ENCODE measurements at regions not wholly inside any gene's neighbourhood (a gene's known extent, or its start where the extent isn't known, plus 50 kb on each side); places are given as distances from the start of the nearest gene placed in this dataset.
"Not testable (repeated sequence)": the region's sequence is repeated elsewhere in the genome, so short reads cannot be mapped to it uniquely, and the experiment has no call there.

GRCh38 chr10:29714096-29714874 lies 79.5 kb upstream of the SVIL start:
- peak; percentile 41 for DNase-seq

- DNase-seq = no peak
These were observed 78.7 kb upstream of the SVIL start for GRCh38 chr10:29713450-29713849.

GRCh38 chr10:29712108-29712507 lies 77.3 kb upstream of the SVIL start:
- DNase-seq = no peak

- DNase-seq = no peak
These were observed 75.4 kb upstream of the SVIL start for GRCh38 chr10:29710128-29710527.

DNA sequence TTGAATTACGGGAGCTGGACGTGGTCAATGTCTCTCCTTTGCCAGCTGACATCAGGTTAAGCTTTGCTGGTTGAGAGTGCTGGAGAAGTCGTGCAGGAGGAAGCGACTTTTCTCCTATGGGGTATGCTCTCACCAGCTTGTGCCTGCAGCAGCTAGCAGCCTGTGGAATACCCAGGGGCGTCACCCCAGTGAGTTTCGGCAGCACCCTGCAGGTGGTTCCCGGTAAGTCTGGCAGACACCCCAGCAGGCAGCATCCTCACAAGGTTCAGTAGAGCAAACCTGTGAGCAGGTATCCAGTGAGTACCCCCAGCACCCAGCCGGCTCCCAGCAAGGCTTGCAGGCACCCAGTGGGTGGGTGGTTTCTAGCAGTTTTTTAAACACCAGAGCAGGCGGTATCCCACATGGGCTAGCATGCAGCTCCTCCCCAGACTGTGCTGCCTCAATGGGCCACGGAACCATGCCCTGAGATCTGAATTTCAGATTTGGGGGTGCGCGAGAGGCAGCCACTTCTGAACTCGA lies 74.8 kb upstream of the SVIL start:
- no peak for DNase-seq

- no peak for DNase-seq
These were observed 68.5 kb upstream of the SVIL start for GRCh38 chr10:29703271-29703670.

GRCh38 chr10:29702273-29703164 lies 67.7 kb upstream of the SVIL start:
- no peak for DNase-seq

DNA sequence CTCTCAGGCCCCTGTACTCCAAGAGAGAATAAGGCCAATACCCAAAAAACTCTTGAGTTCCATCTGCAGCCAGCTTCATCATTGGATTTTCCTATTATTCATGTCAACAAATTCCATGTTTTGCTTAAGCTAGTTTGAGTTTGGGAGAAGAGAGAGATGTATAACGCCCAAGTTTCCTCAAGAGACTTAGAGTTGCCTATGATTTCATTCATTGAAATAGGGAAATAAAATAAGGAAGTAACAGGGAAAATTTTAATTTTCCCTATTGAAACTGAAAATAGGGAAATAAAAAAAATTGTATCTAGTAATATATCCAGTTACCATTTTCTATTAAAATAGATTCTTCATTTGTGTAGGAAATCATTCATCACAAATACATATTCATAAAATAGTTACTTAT lies 66.5 kb upstream of the SVIL start:
- no peak for DNase-seq

- no peak for DNase-seq
These were observed 64.8 kb upstream of the SVIL start for GRCh38 chr10:29699621-29700020.

- no peak for DNase-seq
These were observed 64.2 kb upstream of the SVIL start for GRCh38 chr10:29698773-29699490.

DNA sequence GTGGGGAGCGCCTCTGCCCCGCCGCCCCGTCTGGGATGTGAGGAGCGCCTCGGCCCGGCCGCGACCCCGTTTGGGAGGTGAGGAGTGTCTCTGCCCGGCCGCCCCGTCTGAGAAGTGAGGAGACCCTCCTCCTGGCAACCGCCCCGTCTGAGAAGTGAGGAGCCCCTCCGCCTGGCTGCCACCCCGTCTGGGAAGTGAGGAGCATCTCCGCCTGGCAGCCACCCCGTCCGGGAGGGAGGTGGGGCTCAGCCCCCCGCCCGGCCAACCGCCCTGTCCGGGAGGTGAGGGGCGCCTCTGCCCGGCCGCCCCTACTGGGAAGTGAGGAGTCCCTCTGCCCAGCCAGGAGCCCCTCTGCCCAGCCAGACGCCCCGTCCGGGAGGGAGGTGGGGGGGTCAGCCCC lies 61.8 kb upstream of the SVIL start:
- DNase-seq = not testable (repeated sequence)

DNA sequence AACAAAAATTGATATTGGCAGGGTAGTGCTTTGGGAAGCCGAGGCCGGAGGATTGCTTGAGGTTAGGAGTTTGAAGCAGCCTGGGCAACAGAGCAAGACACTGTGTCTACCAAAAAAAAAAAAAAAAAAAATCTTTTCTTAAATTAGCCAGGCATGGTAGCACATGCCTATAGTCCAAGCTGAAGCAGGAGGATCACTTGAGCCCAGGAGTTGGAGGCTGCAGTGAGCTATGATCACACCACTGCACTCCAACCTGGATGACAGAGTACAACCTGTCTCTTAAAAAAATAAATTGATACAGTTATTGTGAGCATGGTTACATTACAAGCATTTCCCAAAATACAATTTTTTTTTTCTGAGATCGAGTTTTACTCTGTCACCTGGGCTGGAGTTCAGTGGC lies 59.4 kb upstream of the SVIL start:
- DNase-seq = no peak

- peak; percentile 83 for DNase-seq
These were observed 57.4 kb upstream of the SVIL start for GRCh38 chr10:29692121-29692539.

DNA sequence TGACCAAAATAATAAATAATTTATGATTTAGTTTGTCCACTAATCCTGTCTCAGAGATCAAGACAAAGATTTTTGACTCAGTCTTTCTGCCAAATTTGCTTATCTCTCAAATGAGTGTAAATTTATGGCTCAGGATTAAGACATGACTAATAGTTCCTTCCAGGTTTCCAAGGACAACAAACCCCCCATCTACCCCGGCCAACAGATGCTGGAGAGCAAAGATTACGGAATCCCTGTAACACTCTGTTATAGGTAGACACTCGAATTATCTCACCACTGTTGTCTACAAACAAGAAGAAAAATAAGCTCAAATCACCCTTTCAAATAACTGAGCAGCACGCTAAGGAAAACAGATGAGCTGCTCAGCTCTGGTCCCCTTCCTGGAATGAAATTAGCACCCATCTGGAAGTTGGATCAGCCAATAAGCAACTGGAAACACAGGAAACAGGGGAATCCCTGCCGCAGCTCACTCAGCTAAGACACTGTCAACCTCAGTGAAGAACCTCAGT lies 56.8 kb upstream of the SVIL start:
- peak; percentile 92 for DNase-seq

DNA sequence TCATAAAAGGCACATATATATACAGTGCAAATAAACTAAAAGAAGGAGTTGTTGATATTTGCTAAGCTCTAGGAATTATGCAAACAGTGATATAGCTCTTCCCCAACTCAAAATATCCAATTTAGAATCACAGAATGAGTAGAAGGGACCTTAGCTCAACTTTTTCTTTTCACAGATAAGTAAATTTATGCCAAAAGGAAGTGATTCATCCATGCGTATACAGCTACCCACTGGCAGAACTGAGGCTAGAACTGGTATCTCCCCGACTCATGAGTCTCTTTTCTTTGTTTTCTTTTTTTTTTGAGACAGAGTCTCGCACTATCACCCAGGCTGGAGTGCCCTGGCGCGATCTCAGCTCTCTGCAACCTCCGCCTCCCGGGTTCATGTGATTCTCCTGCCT lies 54.2 kb upstream of the SVIL start:
- peak; percentile 83 for DNase-seq

DNA sequence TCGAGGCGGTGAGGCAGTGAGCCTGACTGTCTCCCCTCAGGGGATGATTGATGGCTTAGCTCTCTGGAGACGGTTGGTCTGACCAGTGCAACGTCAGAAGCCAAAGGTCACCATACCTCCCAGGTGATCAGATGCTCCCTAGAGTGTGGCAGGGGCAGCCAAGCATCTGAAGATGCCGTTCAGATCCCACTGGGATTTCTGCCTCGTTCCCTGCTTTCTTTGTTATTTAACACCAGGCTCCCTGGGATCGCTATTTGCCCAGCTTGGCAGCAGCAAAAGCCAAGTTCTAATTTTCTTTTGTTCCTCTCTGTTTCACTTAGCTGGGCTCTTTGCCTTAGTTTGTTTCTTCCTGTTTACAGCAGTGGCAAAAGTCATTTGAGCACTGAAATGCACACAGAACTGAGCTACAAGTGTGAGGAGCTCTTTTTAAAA lies 53.5 kb upstream of the SVIL start:
- peak; percentile 37 for DNase-seq

DNA sequence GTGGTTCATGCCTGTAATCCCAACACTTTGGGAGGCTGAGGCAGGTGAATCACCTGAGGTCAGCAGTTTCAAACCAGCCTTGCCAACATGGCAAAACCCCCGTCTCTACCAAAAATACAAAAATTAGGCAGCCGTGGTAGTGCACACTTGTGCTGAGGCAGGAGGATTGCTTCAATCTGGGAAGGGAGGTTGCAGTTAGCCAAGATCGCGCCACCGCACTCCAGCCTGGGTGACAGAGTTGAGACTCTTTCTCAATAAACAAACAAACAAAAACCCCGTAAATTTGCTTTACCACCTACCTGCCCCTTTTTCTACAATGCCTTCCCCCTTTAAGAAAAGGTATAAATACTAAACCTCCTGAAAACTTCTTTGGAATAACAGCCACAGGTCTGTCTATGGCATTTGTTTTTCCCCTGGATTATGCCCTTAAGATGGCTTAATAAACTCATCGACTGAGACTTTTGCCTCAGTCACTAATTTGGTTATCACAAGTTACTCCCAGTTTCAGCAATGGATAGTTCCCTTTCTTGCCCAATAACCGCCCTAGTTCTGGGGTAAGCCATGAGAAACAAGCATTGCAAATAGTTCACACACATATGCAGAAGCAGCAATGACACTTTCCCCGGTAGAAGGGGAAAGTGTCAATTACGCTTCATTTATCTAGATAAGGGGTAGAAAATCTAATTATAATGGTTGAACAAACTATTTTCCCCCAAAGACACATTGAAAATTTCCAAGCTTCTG lies 52.8 kb upstream of the SVIL start:
- DNase-seq = no peak

GRCh38 chr10:29685506-29685905 lies 50.7 kb upstream of the SVIL start:
- DNase-seq = no peak
